Testis (tissue), 2 donors: ENCODE measurements at regions not wholly inside any gene's neighbourhood (a gene's known extent, or its start where the extent isn't known, plus 50 kb on each side); places are given as distances from the start of the nearest gene placed in this dataset.

Experiments
- POLR2A ChIP-seq: fragments of 450-650 bp; IDR thresholded peaks from one replicate; pipeline ENCODE4 v1.6.1; 2017; ENCODE audit warnings: antibody characterized with exemption, mild to moderate bottlenecking, moderate library complexity
- TF ChIP-seq, protein P1 (sequence below), 3 experiments: fragments of 450-650 bp in 2 of 3; fragments of 200-600 bp in 1 of 3; sonication (generic) in 1 of 3; IDR thresholded peaks; one replicate each; pipeline ENCODE4 v1.5.1; 2016 to 2019; ENCODE audit warnings: antibody characterized with exemption in 3 of 3, mild to moderate bottlenecking in 2 of 3, moderate library complexity in 1 of 3

DNA sequence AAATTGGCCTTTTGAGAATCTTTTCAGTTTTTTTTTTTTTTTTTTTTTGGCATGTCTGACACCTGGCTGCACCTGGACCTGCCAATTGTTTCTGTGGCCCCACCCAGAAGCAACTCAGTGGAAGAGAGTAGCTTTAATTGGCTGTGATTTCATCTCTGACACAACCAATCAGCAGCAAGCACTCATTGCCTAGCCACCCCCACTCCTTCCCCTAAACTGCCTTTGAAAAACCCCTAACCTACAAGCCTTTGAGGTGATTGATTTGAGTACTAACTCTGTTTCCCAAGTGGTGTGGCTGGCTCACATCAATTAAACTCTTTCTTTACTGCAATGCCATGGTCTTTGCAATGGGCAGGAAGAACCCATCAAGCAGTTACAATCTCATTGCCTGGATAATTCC, 98.2 kb upstream of the CHORDC1 start:
- TF ChIP-seq, protein P1, sequence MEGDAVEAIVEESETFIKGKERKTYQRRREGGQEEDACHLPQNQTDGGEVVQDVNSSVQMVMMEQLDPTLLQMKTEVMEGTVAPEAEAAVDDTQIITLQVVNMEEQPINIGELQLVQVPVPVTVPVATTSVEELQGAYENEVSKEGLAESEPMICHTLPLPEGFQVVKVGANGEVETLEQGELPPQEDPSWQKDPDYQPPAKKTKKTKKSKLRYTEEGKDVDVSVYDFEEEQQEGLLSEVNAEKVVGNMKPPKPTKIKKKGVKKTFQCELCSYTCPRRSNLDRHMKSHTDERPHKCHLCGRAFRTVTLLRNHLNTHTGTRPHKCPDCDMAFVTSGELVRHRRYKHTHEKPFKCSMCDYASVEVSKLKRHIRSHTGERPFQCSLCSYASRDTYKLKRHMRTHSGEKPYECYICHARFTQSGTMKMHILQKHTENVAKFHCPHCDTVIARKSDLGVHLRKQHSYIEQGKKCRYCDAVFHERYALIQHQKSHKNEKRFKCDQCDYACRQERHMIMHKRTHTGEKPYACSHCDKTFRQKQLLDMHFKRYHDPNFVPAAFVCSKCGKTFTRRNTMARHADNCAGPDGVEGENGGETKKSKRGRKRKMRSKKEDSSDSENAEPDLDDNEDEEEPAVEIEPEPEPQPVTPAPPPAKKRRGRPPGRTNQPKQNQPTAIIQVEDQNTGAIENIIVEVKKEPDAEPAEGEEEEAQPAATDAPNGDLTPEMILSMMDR (IDR thresholded peaks at IDR 0.05), result no peak
- no peak for TF ChIP-seq POLR2A
